ENCODE measurements at regions not wholly inside any gene's neighbourhood (a gene's known extent, or its start where the extent isn't known, plus 50 kb on each side); places are given as distances from the start of the nearest gene placed in this dataset.
"Not testable (repeated sequence)": the region's sequence is repeated elsewhere in the genome, so short reads cannot be mapped to it uniquely, and the experiment has no call there.

DNA sequence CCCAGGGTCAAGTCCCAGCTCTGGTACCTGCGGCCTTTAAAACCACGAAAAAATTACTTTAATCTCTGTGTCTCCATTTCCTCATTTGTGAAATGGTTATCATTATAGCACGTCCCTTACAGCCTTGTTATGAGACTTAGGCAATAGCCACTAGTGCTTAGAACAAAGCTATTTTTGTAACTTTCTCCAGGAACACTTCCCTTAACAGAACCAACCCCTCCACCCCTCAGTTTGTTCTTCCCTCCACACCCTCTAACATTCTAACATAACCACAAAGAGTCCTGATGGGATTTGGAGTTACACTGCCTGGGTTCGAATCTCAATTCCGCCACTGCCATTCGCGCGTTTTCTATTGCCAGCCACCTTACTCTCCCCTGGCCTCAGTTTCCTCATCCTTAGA, 2777.4 kb upstream of the TPTE start:
- not testable (repeated sequence) for H3K27me3 Mint-ChIP-seq; ATAC-seq (replicated peaks); H3K9me3 Mint-ChIP-seq; H3K27ac Mint-ChIP-seq; H3K4me1 Mint-ChIP-seq; H3K4me3 Mint-ChIP-seq; H3K36me3 Mint-ChIP-seq; DNase-seq

DNA sequence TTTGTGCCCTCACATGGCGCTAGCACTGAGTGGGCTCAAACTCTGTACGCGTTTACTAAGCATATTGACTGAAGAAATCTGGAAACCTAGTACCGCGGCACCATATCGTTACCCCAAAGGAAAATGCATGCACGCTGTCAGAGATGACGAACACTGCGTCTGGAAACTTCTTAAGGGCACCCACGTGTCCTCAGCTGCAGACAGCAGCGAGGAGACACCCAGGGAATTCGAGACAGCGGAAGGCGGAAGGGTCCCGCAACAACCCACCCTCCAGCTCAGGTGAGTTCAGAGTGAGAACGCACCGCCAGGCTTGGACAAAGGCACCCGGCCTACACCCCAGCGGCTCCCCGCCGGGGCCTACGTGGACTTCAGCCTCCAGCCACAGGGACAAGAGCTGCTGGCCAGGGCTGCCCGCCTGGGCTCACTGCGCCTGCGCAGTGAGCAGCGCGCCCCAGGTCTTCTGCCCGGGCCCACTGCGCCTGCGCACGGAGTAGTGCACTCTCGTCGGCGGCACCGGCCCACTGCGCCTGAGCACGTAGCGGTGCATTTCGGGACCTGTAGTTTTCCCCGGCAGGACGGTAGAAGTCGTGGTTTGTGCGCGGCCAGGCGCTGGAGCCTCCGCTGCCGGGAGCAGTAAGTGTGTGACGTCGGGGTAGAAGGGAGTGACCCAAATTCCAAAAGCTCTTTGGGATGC, 2776.8 kb upstream of the TPTE start:
- H3K4me3 Mint-ChIP-seq, DNase-seq, H3K36me3 Mint-ChIP-seq: not testable (repeated sequence)

DNA sequence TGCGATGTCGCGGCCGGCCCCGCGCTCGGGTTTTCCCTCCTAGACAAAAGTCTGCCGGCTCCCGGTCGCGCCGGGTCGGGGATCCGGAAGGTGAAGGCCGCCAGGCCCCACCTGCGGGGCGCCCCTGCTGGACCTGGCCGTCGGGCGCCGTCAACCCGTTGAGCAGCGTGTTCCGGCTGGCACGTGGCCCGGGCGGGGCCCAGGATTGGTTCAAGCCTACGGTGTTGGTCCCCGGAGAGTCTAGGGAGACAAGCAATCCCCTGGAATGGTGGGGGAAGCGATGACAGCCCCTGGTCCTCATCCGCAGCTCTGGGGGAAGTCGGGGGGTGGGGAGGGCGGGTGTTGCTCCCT, 2776.3 kb upstream of the TPTE start:
- H3K36me3 Mint-ChIP-seq, H3K9me3 Mint-ChIP-seq, H3K4me3 Mint-ChIP-seq, H3K27ac Mint-ChIP-seq, DNase-seq, H3K27me3 Mint-ChIP-seq, H3K4me1 Mint-ChIP-seq: not testable (repeated sequence)
- peak; percentile 94 for ATAC-seq (replicated peaks)

More for the DNA sequence above, 2776.8 kb upstream of the TPTE start:
- not testable (repeated sequence) for H3K27ac Mint-ChIP-seq, H3K4me1 Mint-ChIP-seq, H3K9me3 Mint-ChIP-seq, H3K27me3 Mint-ChIP-seq
- ATAC-seq (replicated peaks): peak; percentile 98

DNA sequence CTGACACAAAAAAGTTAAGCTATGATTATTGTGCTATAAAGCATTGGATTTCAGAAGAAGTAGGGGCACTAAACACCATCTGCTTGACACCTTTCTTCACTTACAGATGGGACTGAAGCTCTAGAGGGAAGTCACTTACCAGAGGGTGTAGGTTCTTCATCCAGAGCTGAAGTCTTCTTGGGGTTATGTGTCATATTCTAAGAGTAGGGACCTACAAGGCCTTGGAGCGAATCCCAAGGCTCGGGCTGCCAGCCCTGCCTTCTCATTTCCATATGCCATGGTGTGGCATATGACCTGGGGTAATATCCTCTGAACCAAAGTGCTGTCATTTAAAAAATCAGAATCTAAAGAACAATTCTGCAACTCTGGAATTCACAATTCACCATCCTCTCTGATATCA, 2773.4 kb upstream of the TPTE start:
- not testable (repeated sequence) for H3K4me1 Mint-ChIP-seq; H3K36me3 Mint-ChIP-seq; H3K27me3 Mint-ChIP-seq; H3K9me3 Mint-ChIP-seq; DNase-seq; H3K27ac Mint-ChIP-seq; ATAC-seq (replicated peaks); H3K4me3 Mint-ChIP-seq

DNA sequence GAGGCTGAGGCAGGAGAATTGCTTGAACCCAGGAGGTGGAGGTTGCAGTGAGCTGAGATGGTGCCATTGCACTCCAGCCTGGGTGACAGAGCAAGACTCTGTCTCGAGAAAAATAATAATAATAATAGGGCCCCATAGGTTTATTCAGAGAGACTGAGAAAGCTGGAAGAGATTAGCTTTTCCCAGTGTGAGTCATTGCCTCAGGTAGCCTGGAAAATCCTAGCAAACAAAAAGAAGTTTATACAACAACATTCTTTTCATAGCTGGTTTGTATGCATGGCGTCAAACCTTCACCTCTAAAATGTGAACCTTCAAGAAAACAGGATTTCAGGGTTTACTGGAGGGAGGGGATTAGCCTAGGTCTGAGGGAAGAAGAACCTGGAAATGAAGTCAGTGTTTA, 2768.8 kb upstream of the TPTE start:
- not testable (repeated sequence) for H3K27ac Mint-ChIP-seq; H3K9me3 Mint-ChIP-seq; H3K27me3 Mint-ChIP-seq; H3K4me3 Mint-ChIP-seq; H3K4me1 Mint-ChIP-seq; H3K36me3 Mint-ChIP-seq; ATAC-seq (replicated peaks); DNase-seq

DNA sequence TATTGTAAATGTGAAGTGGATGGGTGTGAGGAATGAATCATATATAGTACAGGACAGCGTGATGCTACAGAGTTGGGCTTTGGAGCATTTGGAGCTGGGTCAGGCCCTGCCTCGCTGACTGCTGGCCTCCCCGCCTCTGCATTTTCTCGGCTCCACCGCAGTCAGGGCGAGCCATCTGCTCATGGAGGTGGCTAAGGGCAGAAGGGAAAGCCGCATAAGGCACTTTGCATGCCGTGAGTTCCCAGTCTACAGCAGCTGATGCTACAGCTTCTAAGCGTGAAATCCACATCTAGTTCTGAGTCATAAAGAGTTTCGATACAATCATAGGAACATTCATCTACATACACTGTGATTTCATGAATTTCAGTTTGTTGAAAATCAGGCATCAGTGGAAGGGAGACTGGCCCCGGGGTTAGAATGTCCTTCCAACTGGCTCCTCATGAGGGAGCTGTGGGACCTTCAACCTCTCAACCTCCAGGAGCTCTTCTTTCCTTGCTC, 2768.0 kb upstream of the TPTE start:
- not testable (repeated sequence) for H3K27ac Mint-ChIP-seq, H3K4me3 Mint-ChIP-seq, H3K27me3 Mint-ChIP-seq, H3K9me3 Mint-ChIP-seq, H3K4me1 Mint-ChIP-seq, H3K36me3 Mint-ChIP-seq
- DNase-seq: peak; percentile 7
- peak; percentile 51 to 91 for ATAC-seq (replicated peaks)

DNA sequence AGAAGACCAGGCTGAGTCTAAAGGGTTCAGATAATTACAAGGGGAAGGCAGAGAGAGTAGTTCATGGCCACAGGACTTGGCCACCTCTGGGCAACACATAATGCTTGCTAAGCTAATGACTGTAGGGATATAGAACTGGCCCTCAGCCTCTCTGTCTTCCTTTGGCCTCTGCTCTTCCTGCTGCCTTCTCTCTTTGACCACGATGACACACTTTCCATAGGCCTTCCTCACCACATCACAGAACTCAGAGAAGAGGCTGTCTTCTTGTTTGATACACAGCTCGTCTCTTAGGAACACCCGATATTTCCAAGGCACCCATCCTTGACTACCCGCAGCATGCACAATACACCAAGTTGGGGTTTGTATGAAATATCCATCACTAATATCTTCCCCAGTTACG, 2751.4 kb upstream of the TPTE start:
- DNase-seq; H3K36me3 Mint-ChIP-seq; H3K4me3 Mint-ChIP-seq; H3K9me3 Mint-ChIP-seq; H3K27ac Mint-ChIP-seq; ATAC-seq (replicated peaks); H3K27me3 Mint-ChIP-seq; H3K4me1 Mint-ChIP-seq: not testable (repeated sequence)

DNA sequence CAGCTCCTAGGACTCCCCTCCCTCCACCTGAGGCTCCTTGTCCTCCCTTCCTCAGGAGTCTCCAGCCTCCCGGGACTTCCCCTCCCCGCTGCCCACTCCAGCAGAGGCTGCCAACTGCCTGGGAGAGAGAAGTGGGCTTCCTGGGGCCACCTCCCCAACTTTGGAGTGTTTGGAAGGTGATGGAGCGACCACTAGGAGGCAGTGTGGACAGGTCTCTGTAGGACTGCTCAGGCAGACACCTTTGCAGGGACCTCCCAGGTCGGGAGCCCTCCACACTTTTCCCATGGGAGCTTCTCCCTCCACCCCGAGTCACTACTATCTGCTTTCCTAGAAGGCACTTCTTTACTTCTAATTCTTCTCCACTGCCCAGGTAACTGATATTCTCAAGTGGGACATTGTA, 2747.2 kb upstream of the TPTE start:
- not testable (repeated sequence) for H3K9me3 Mint-ChIP-seq; ATAC-seq (replicated peaks); H3K27me3 Mint-ChIP-seq; H3K4me1 Mint-ChIP-seq; H3K27ac Mint-ChIP-seq; H3K4me3 Mint-ChIP-seq; H3K36me3 Mint-ChIP-seq; DNase-seq

DNA sequence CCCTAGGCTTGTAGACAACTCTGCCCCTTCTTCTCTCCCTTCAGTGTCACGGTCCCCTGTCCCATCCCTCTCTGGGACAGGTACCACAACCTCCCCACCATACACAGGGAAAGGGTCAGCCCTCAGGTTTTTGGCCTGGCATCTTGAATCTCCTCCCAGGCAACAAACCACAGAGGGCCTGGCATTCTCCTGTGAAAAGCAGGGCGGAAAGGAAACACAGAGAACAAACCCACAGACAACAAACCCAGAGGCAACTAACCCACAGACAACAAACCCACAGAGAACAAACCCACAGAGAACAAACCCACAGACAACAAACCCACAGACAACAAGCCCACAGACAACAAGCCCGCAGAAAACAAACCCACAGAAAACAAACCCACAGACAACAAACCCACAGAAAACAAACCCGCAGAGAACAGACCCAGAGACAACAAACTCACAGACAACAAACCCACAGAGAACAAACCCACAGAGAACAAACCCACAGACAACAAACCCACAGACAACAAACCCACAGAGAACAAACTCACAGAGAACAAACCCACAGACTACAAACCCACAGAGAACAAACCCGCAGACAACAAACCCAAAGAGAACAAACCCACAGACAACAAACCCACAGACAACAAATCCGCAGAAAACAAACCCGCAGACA, 2745.9 kb upstream of the TPTE start:
- DNase-seq; H3K9me3 Mint-ChIP-seq; H3K4me1 Mint-ChIP-seq; H3K4me3 Mint-ChIP-seq; H3K36me3 Mint-ChIP-seq; ATAC-seq (replicated peaks); H3K27me3 Mint-ChIP-seq: not testable (repeated sequence)
- peak overlapping the region; percentile 74 for H3K27ac Mint-ChIP-seq

DNA sequence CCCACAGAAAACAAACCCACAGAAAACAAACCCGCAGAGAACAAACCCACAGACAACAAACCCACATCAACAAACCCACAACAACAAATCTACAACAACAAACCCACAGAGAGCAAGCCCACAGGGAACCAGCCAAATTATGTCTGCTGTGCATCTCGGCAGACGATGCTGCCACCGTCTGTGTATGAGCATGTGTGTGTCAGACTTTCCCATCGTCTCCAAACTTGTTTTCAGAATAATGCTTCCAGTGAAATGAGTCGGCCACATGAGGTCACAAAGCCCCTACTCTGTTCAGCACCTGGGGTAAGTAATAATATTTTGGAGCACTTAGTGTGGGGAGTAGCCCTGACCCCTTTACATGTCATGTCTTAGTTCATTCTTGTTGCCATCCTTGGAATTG, 2745.3 kb upstream of the TPTE start:
- not testable (repeated sequence) for H3K36me3 Mint-ChIP-seq, H3K4me3 Mint-ChIP-seq, H3K27me3 Mint-ChIP-seq, H3K9me3 Mint-ChIP-seq, H3K27ac Mint-ChIP-seq, DNase-seq, H3K4me1 Mint-ChIP-seq
- ATAC-seq (replicated peaks): peak in 1 of 2 donors; percentile 29

DNA sequence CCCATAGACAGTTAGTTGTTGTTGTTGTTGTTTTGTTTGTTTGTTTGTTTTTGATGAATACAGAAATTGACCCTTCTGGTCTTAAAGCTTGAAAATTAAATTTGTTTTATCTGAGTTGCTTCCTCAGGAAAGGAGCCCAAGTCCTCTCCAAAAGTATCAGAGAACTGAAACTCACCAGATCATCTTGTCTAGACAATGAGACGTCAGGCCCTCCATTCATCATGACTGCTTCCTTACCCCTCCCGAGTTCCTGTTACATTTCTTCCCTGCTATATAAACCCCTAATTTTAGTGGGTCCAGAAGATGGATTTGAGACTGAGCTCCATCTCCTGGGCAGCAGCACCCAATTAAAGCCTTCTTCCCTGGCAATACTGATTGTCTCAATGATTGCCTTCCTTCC, 2744.8 kb upstream of the TPTE start:
- not testable (repeated sequence) for H3K36me3 Mint-ChIP-seq, DNase-seq, H3K27ac Mint-ChIP-seq, H3K9me3 Mint-ChIP-seq, H3K27me3 Mint-ChIP-seq, H3K4me3 Mint-ChIP-seq, H3K4me1 Mint-ChIP-seq
- peak; percentile 51 to 61 for ATAC-seq (replicated peaks)

DNA sequence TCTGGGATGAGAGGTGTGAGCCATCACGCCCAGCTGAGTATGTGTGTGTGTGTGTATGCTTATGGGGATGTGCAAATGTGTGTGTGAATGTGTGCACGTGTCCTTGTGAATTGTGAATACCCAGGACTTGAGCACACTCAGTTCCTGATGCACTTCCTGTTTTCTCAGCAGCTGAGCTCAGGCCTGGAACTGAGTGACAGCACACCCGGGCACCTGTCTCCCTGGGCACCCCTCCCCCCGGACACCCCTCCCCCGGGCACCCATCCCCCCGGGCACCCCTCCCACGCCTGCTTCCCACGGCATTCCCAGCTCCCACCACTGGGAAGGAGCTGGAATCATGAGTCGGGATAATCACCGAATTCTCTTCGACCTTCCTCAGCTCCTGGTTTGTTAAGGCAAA, 2744.1 kb upstream of the TPTE start:
- H3K27ac Mint-ChIP-seq, H3K4me1 Mint-ChIP-seq, H3K36me3 Mint-ChIP-seq, H3K9me3 Mint-ChIP-seq, DNase-seq, H3K27me3 Mint-ChIP-seq, H3K4me3 Mint-ChIP-seq: not testable (repeated sequence)
- ATAC-seq (replicated peaks): peak; percentile 53 to 69

DNA sequence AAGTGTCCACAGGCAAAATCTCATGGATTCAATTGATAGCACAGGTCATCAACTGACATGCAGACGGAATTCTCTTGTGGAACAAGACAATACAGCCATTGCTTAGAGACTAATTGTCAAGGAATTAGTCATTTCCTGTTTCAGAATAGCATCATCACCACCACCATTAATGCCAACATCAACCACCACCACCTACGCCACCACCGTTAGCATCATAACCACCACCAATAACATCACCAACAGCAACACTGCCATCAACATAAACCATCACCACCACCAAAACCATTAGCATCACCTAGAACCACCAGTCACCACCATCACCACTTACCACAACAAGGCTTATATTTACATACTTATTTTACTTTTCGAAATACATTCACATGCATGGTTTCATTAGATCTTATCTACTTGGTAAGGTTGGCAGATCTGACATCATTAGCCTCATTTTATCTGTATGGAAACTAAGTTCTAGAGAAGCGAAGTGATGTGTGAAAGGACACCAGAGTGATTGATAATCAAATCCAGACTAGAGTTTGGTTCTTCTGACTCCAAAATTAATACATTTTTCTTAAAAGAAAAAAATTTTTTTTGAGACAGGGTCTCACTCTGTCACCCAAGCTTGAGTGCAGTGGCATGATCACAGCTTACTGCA, 2733.8 kb upstream of the TPTE start:
- not testable (repeated sequence) for DNase-seq, H3K4me3 Mint-ChIP-seq, H3K4me1 Mint-ChIP-seq, H3K9me3 Mint-ChIP-seq, H3K27ac Mint-ChIP-seq, H3K36me3 Mint-ChIP-seq, H3K27me3 Mint-ChIP-seq
- ATAC-seq (replicated peaks): peak; percentile 36 to 63

DNA sequence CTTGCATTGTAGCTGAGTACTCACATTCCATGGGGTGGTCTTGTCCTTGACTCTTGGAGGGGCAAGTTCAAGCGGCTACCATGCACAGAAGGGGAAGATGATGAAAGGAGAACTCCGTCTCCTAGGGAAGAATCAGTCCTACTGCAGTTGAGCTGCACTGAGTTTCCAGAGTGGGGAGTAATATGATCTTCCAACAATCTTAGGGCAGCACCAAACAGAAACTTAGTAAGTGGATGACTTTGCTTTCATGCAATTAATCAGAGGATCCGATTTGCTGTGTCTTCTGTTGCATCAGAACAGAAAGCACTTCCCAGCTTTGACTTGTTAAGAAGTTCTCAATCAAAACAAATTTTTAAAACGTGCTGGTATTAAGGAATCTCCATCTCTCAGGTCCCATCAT, 2727.6 kb upstream of the TPTE start:
- H3K4me1 Mint-ChIP-seq; H3K27me3 Mint-ChIP-seq; H3K36me3 Mint-ChIP-seq; DNase-seq; ATAC-seq (replicated peaks); H3K4me3 Mint-ChIP-seq; H3K27ac Mint-ChIP-seq; H3K9me3 Mint-ChIP-seq: not testable (repeated sequence)

DNA sequence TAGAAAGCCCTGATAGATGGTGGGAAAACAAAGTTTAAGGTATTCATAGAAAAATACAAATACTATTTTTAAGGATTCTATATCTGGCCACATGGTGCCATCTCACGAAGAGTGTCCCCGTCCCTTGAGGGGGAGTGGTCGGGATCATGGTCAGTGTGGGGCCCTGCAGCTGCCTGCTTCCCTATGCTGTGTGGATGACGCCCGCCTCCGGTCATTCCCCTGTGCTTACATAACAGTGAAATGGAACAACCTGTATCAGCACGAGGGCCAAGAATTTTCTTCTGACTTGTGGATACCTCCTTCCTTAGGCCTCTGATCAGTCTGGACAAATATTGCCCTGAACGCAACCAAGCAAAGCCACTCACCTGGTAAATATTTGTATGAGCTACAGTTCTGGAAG, 2724.1 kb upstream of the TPTE start:
- H3K36me3 Mint-ChIP-seq; H3K9me3 Mint-ChIP-seq; ATAC-seq (replicated peaks); H3K27me3 Mint-ChIP-seq; H3K27ac Mint-ChIP-seq; H3K4me3 Mint-ChIP-seq; DNase-seq; H3K4me1 Mint-ChIP-seq: not testable (repeated sequence)
